ENCODE measurements at regions not wholly inside any gene's neighbourhood (a gene's known extent, or its start where the extent isn't known, plus 50 kb on each side); places are given as distances from the start of the nearest gene placed in this dataset.
A peak's percentile ranks its signal among the peaks of the same experiment; 100 is the strongest.

GRCh38 chrX:46258356-46258755, 286.9 kb downstream of the ZNF674 start:
- ChIA-PET CTCF (no interaction called here), POLR2A (no interaction called here)
- TF ChIP-seq CTCF (IDR thresholded peaks at IDR 0.05), result no peak
- intact Hi-C loops (cut with micrococcal nuclease), result no loop called here
- Mint-ChIP-seq H3K9me3 (no peaks in the 10 kb centered on the region), H3K4me1 (ENCODE audit: low read depth) (peaks cover 7% of the 10 kb centered on the region), H3K27ac (no peak overlapping the region), H3K4me3 (no peak overlapping the region), H3K27me3 (no peaks in the 10 kb centered on the region), H3K36me3 (ENCODE audit: low read depth) (no peaks in the 10 kb centered on the region)
- ATAC-seq (no peak), DNase-seq (no peak)

GRCh38 chrX:46257451-46257879, 287.8 kb downstream of the ZNF674 start:
- intact Hi-C loops (cut with micrococcal nuclease), result no loop called here
- Mint-ChIP-seq H3K4me1 (ENCODE audit: low read depth) (peaks cover 7% of the 10 kb centered on the region), H3K4me3 (no peak overlapping the region), H3K9me3 (no peaks in the 10 kb centered on the region), H3K36me3 (ENCODE audit: low read depth) (no peaks in the 10 kb centered on the region), H3K27me3 (no peaks in the 10 kb centered on the region), H3K27ac (no peak overlapping the region)
- DNase-seq (peak; percentile 4), ATAC-seq (no peak)
- TF ChIP-seq CTCF (IDR thresholded peaks at IDR 0.05), result no peak
- CTCF ChIA-PET, result no interaction called here
- POLR2A ChIA-PET, result no interaction called here

GRCh38 chrX:46256875-46257274, 288.3 kb downstream of the ZNF674 start:
- no peak for TF ChIP-seq CTCF (IDR thresholded peaks at IDR 0.05)
- no peak overlapping the region for H3K4me3 Mint-ChIP-seq
- H3K4me1 Mint-ChIP-seq (ENCODE audit: low read depth), result peaks cover 7% of the 10 kb centered on the region
- no peaks in the 10 kb centered on the region for H3K27me3 Mint-ChIP-seq
- ChIA-PET POLR2A (no interaction called here), CTCF (no interaction called here)
- ATAC-seq (no peak), DNase-seq (no peak)
- intact Hi-C loops (cut with micrococcal nuclease), result no loop called here
- no peaks in the 10 kb centered on the region for H3K9me3 Mint-ChIP-seq
- no peaks in the 10 kb centered on the region for H3K36me3 Mint-ChIP-seq (ENCODE audit: low read depth)
- H3K27ac Mint-ChIP-seq, result no peak overlapping the region

GRCh38 chrX:46255046-46255445, 290.2 kb downstream of the ZNF674 start:
- Mint-ChIP-seq H3K4me1 (ENCODE audit: low read depth) (peaks cover 7% of the 10 kb centered on the region), H3K9me3 (no peaks in the 10 kb centered on the region), H3K27ac (no peak overlapping the region), H3K27me3 (no peaks in the 10 kb centered on the region), H3K4me3 (no peak overlapping the region), H3K36me3 (ENCODE audit: low read depth) (no peaks in the 10 kb centered on the region)
- ChIA-PET CTCF (interaction anchor here (0.9 kb wide), 1 partner anchor 116 kb away, joined by 3 read pairs; no protein-coding TSS in a partner anchor), POLR2A (no interaction called here)
- no peak for ATAC-seq
- no peak for TF ChIP-seq CTCF (IDR thresholded peaks at IDR 0.05)
- DNase-seq, result no peak
- intact Hi-C loops (cut with micrococcal nuclease), result no loop called here

- Mint-ChIP-seq H3K36me3 (ENCODE audit: low read depth) (no peaks in the 10 kb centered on the region), H3K9me3 (no peaks in the 10 kb centered on the region), H3K27me3 (no peaks in the 10 kb centered on the region), H3K27ac (no peak overlapping the region), H3K4me1 (ENCODE audit: low read depth) (peaks cover 7% of the 10 kb centered on the region), H3K4me3 (no peak overlapping the region)
- ChIA-PET POLR2A (no interaction called here), CTCF (interaction anchor here (0.9 kb wide), 1 partner anchor 117 kb away, joined by 3 read pairs; no protein-coding TSS in a partner anchor)
- DNase-seq, result no peak
- intact Hi-C loops (cut with micrococcal nuclease), result no loop called here
- no peak for ATAC-seq
- no peak for TF ChIP-seq CTCF (IDR thresholded peaks at IDR 0.05)
These were observed 290.6 kb downstream of the ZNF674 start for GRCh38 chrX:46254641-46255040.
